HepG2 (cell line): ENCODE measurements at regions not wholly inside any gene's neighbourhood (a gene's known extent, or its start where the extent isn't known, plus 50 kb on each side); places are given as distances from the start of the nearest gene placed in this dataset.

Experiments used
- ATAC-seq: fragments of 200-7000 bp; cut with Tn5 transposase; 3 replicates; pipeline ENCODE4 v1.9.1; 2020; ENCODE audit warnings: mild to moderate bottlenecking, moderate library complexity
- BruUV-seq: library from RNA; stranded (reverse); fragments of 400-500 nt; replicated peaks from 2 replicates; lab custom pipeline; 2021; lab: Mats Ljungman, UMichigan
- CTCF ChIA-PET: fragments of 300-600 bp; formaldehyde crosslinking; extraction: SDS; loops from one replicate; lab custom pipeline; 2021; ENCODE audit warnings: low total read pairs, inconsistent platforms, low intra/inter-chr PET ratio; lab: Yijun Ruan, JAX
- POLR2A ChIA-PET: fragments of 350-600 bp; sonication (Branson Sonifier 250); formaldehyde crosslinking; loops from one replicate; lab custom pipeline; 2020; ENCODE audit warnings: antibody characterized with exemption, inconsistent platforms; lab: Yijun Ruan, JAX
- DNase-seq: peaks from one replicate; pipeline ENCODE4 v3.0.0-alpha.2; 2015; ENCODE audit warnings: low spot score
- FAIRE-seq: peaks from 3 replicates; lab custom pipeline; 2011; peaks lifted over from hg19 to GRCh38; lab: Jason Lieb, UNC
- H2AFZ ChIP-seq: one replicate; pipeline ENCODE4 v1.6.1; 2011; ENCODE audit warnings: low read length, inconsistent platforms
- H3K27ac ChIP-seq: fragments of 300-600 bp; 3 replicates; pipeline ENCODE4 v1.8.0; 2011; ENCODE audit warnings: mixed run types, mild to moderate bottlenecking, mixed read lengths, low read length, inconsistent platforms; ENCODE audit not compliant: insufficient read depth; ENCODE audit errors: extremely low read length
- H3K27me3 ChIP-seq, 2 experiments: fragments of 200-600 bp in 1 of 2; 2 replicates in 1 of 2; 3 replicates in 1 of 2; pipeline versions ENCODE4 v1.6.0 to v1.8.0; 2011; ENCODE audit warnings: low read length in 2 of 2, mild to moderate bottlenecking in 2 of 2, moderate library complexity in 2 of 2, inconsistent platforms in 1 of 2; ENCODE audit not compliant: insufficient read depth in 2 of 2, control insufficient read depth in 1 of 2
- H3K36me3 ChIP-seq, 2 experiments: fragments of 200-600 bp in 1 of 2; replicated peaks in 1 of 2; 2 replicates in 1 of 2; 3 replicates in 1 of 2; pipeline versions ENCODE4 v1.5.1 to v1.8.0; 2011; ENCODE audit warnings: low read length in 2 of 2, inconsistent platforms in 1 of 2; ENCODE audit not compliant: insufficient read depth in 2 of 2, control insufficient read depth in 1 of 2
- H3K4me1 ChIP-seq: 2 replicates; pipeline ENCODE4 v1.5.1; 2012; ENCODE audit warnings: low read length, inconsistent platforms; ENCODE audit not compliant: insufficient read depth
- H3K4me2 ChIP-seq: 2 replicates; pipeline ENCODE4 v1.6.0; 2011; ENCODE audit warnings: low read depth, low read length, inconsistent platforms
- H3K4me3 ChIP-seq, 3 experiments: fragments of 200-600 bp in 1 of 3; sonication (generic), shearing (Covaris generic) in 1 of 3; replicated peaks in 1 of 3; 2 replicates each; pipeline ENCODE4 v1.5.1; 2011 to 2016; ENCODE audit warnings: low read length in 3 of 3, inconsistent platforms in 2 of 3, low read depth in 2 of 3, mild to moderate bottlenecking in 2 of 3, control low read depth in 1 of 3, mixed read lengths in 1 of 3; ENCODE audit not compliant: insufficient read depth in 1 of 3
- H3K79me2 ChIP-seq: one replicate; pipeline ENCODE4 v1.6.1; 2011; ENCODE audit warnings: low read length, inconsistent platforms; ENCODE audit not compliant: insufficient read depth
- H3K9ac ChIP-seq: 2 replicates; pipeline ENCODE4 v1.6.0; 2011; ENCODE audit warnings: mild to moderate bottlenecking, low read depth, low read length, inconsistent platforms; ENCODE audit not compliant: insufficient read depth
- H3K9me3 ChIP-seq: 2 replicates; pipeline ENCODE4 v1.5.1; 2012; ENCODE audit warnings: mild to moderate bottlenecking, low read length
- H4K20me1 ChIP-seq: 2 replicates; pipeline ENCODE4 v1.6.0; 2011; ENCODE audit warnings: inconsistent platforms, mild to moderate bottlenecking, low read length, moderate library complexity; ENCODE audit not compliant: insufficient read depth
- DMAP1 ChIP-seq: IDR thresholded peaks from 2 replicates; pipeline ENCODE4 v1.6.1; 2016
- GTF3A ChIP-seq: sonication (generic); formaldehyde crosslinking; conservative IDR thresholded peaks from 2 replicates; pipeline ENCODE4 v1.4.0; 2020; ENCODE audit warnings: mild to moderate bottlenecking, missing genetic modification reagents
- HNRNPL ChIP-seq: fragments of 200-400 bp; formaldehyde crosslinking; IDR thresholded peaks from 2 replicates; pipeline ENCODE4 v1.6.1; 2017; ENCODE audit warnings: mild to moderate bottlenecking, low read depth, low read length
- KAT7 ChIP-seq: IDR thresholded peaks from 2 replicates; pipeline ENCODE4 v1.6.1; 2018; ENCODE audit warnings: borderline replicate concordance, missing compliant biosample characterization
- KMT2A ChIP-seq: sonication (generic); formaldehyde crosslinking; IDR thresholded peaks from 2 replicates; pipeline ENCODE4 v1.4.0; 2020; ENCODE audit warnings: missing genetic modification reagents
- MED1 ChIP-seq: sonication (generic); formaldehyde crosslinking; IDR thresholded peaks from 2 replicates; pipeline ENCODE4 v1.4.0; 2020; ENCODE audit warnings: missing genetic modification reagents
- POLR2A ChIP-seq, 2 experiments: IDR thresholded peaks; 2 replicates each; pipeline ENCODE4 v1.6.1; 2011; ENCODE audit warnings: low read depth in 2 of 2, low read length in 2 of 2, mild to moderate bottlenecking in 1 of 2, moderate library complexity in 1 of 2; ENCODE audit not compliant: insufficient read depth in 1 of 2
- SRSF4 ChIP-seq: fragments of 200-400 bp; formaldehyde crosslinking; IDR thresholded peaks from one replicate; pipeline ENCODE4 v1.6.1; 2018; ENCODE audit warnings: mild to moderate bottlenecking, low read depth, low read length, moderate library complexity; ENCODE audit not compliant: poor library complexity, severe bottlenecking
- ZMYM2 ChIP-seq: sonication (generic); formaldehyde crosslinking; IDR thresholded peaks from 2 replicates; pipeline ENCODE4 v1.8.0; 2022; ENCODE audit warnings: mild to moderate bottlenecking, missing genetic modification reagents
- ZNF138 ChIP-seq: sonication (generic); formaldehyde crosslinking; IDR thresholded peaks from 2 replicates; pipeline ENCODE4 v1.5.0; 2020; ENCODE audit warnings: mild to moderate bottlenecking, low read depth, missing genetic modification reagents
- ZNF329 ChIP-seq: sonication (generic); formaldehyde crosslinking; IDR thresholded peaks from 2 replicates; pipeline ENCODE4 v1.9.0; 2021; ENCODE audit warnings: low read depth, mild to moderate bottlenecking, missing genetic modification reagents
- ZNF333 ChIP-seq: sonication (generic); formaldehyde crosslinking; IDR thresholded peaks from 2 replicates; pipeline ENCODE4 v1.4.0; 2020; ENCODE audit warnings: mild to moderate bottlenecking, missing genetic modification reagents, borderline replicate concordance
- ZNF709 ChIP-seq: sonication (generic); formaldehyde crosslinking; IDR thresholded peaks from 2 replicates; pipeline ENCODE4 v1.5.0; 2020; ENCODE audit warnings: mild to moderate bottlenecking, missing genetic modification reagents
- ZNF891 ChIP-seq: sonication (generic); formaldehyde crosslinking; IDR thresholded peaks from 2 replicates; pipeline ENCODE4 v1.5.0; 2020; ENCODE audit warnings: mild to moderate bottlenecking, missing genetic modification reagents
- WGBS: methylation state at CpG from one replicate; pipeline ENCODE4 v1.1.6; 2017; ENCODE audit warnings: low lambda C conversion rate; 5-methylcytosine and 5-hydroxymethylcytosine counted together
- in situ Hi-C: cut with HindIII; loops from 2 replicates; pipeline ENCODE4 v1.10.0; 2017; ENCODE audit warnings: low pct_unique_long_range_greater_than_20kb; ENCODE audit not compliant: extremely low pct_ligation_motif_present
- intact Hi-C: fragments of 100-400 bp; cut with micrococcal nuclease; formaldehyde crosslinking; loops from one replicate; pipeline ENCODE4 v1.10.0; 2022; ENCODE audit not compliant: unreplicated experiment
- TF ChIP-seq, protein P1 (sequence below): sonication (generic); formaldehyde crosslinking; IDR thresholded peaks from 2 replicates; pipeline ENCODE4 v1.5.0; 2020; ENCODE audit warnings: mild to moderate bottlenecking, missing genetic modification reagents, borderline replicate concordance
- TF ChIP-seq, protein P2 (sequence below): sonication (generic); formaldehyde crosslinking; IDR thresholded peaks from 2 replicates; pipeline ENCODE4 v1.5.1; 2020; ENCODE audit warnings: mild to moderate bottlenecking, missing genetic modification reagents, moderate library complexity

DNA sequence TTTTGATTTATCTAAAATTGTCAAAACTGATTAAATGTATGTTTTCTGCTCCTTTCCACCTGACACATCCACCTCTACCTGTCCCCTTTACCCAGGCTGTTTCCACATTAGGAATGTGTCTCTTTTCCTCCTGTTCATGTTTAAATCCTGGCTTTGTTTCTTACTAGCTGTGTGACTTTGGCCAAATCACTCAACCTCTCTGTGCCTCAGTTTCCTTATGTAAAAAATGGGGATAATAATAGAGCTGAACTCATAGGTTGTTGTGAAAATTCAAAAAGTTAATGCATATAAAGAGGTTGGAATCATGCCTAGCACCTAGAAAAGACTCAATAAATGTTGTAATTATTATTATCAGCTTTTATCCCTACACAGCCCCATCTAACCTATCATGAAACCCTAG, 136.8 kb downstream of the NXPE2 start:
- Histone ChIP-seq H3K4me1 (no peaks in the 10 kb centered on the region), H3K27me3 (peaks cover 0 to 11% of the 10 kb centered on the region in 2 experiments; a peak in 1 of 5 replicates), H3K4me3 (no peak overlapping the region), H3K9me3 (no peaks in the 10 kb centered on the region), H3K9ac (no peak overlapping the region), H4K20me1 (no peaks in the 10 kb centered on the region), H3K79me2 (no peaks in the 10 kb centered on the region), H2AFZ (no peak overlapping the region), H3K27ac (no peak overlapping the region), H3K4me2 (no peak overlapping the region), H3K36me3 (no peaks in the 10 kb centered on the region)
- DNase-seq = no peak
- BruUV-seq = no TSS peak
- ChIA-PET POLR2A (no interaction called here), CTCF (no interaction called here)
- ATAC-seq = no peak
- in situ Hi-C loops (no loop called here), intact Hi-C loops (no loop called here)
- no peak for TF ChIP-seq MED1
- no peak for FAIRE-seq

DNA sequence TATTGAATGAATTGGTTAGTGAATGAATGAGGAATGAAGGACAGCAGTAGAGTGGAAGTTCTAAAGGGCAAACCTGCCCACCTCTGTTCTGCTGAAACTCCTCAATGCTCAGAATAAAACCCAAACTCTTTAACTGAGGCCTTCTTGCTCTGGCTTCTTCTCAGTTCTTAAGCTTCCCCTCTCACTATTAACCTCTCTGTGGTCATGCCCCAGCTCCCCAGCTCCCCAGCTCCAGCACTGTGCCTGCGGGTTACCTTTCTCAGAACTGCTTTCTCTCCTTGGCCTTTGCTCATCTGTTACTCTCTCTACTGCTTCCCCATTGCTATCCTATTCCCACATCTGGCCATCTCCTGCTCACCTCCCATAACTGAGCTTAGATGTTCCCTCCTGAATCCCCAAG, 137.4 kb downstream of the NXPE2 start:
- Histone ChIP-seq H2AFZ (no peak overlapping the region), H3K79me2 (no peaks in the 10 kb centered on the region), H3K4me2 (no peak overlapping the region), H4K20me1 (no peaks in the 10 kb centered on the region), H3K4me1 (no peaks in the 10 kb centered on the region), H3K4me3 (no peak overlapping the region), H3K9me3 (no peaks in the 10 kb centered on the region), H3K36me3 (no peaks in the 10 kb centered on the region), H3K27me3 (peaks cover 2 to 16% of the 10 kb centered on the region in 2 experiments; a peak in 2 of 5 replicates), H3K9ac (no peak overlapping the region), H3K27ac (no peak overlapping the region)
- BruUV-seq = no TSS peak
- no peak for FAIRE-seq
- ATAC-seq = no peak
- WGBS = 0% methylated on average over 1 of the region's 1 CpG
- no peak for DNase-seq
- CTCF ChIA-PET = no interaction called here
- POLR2A ChIA-PET = no interaction called here
- intact Hi-C loops (no loop called here), in situ Hi-C loops (no loop called here)
- TF ChIP-seq, protein P1, sequence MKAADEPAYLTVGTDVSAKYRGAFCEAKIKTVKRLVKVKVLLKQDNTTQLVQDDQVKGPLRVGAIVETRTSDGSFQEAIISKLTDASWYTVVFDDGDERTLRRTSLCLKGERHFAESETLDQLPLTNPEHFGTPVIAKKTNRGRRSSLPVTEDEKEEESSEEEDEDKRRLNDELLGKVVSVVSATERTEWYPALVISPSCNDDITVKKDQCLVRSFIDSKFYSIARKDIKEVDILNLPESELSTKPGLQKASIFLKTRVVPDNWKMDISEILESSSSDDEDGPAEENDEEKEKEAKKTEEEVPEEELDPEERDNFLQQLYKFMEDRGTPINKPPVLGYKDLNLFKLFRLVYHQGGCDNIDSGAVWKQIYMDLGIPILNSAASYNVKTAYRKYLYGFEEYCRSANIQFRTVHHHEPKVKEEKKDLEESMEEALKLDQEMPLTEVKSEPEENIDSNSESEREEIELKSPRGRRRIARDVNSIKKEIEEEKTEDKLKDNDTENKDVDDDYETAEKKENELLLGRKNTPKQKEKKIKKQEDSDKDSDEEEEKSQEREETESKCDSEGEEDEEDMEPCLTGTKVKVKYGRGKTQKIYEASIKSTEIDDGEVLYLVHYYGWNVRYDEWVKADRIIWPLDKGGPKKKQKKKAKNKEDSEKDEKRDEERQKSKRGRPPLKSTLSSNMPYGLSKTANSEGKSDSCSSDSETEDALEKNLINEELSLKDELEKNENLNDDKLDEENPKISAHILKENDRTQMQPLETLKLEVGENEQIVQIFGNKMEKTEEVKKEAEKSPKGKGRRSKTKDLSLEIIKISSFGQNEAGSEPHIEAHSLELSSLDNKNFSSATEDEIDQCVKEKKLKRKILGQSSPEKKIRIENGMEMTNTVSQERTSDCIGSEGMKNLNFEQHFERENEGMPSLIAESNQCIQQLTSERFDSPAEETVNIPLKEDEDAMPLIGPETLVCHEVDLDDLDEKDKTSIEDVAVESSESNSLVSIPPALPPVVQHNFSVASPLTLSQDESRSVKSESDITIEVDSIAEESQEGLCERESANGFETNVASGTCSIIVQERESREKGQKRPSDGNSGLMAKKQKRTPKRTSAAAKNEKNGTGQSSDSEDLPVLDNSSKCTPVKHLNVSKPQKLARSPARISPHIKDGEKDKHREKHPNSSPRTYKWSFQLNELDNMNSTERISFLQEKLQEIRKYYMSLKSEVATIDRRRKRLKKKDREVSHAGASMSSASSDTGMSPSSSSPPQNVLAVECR (CRISPR knock-in tag) = no peak
- TF ChIP-seq KAT7 (CRISPR knock-in tag) = no peak
- no peak for TF ChIP-seq SRSF4
- no peak for TF ChIP-seq HNRNPL
- TF ChIP-seq POLR2A (IDR thresholded peaks at IDR 0.05; ENCODE audit: insufficient read depth in 1 of 2, low read depth in 2 of 2, low read length in 2 of 2) = no peak
- TF ChIP-seq KMT2A (CRISPR knock-in tag) = no peak
- TF ChIP-seq ZMYM2 = no peak
- no peak for TF ChIP-seq ZNF891 (CRISPR knock-in tag)
- TF ChIP-seq ZNF138 (CRISPR knock-in tag) = no peak
- TF ChIP-seq DMAP1 (CRISPR knock-in tag) = no peak
- TF ChIP-seq, protein P2, sequence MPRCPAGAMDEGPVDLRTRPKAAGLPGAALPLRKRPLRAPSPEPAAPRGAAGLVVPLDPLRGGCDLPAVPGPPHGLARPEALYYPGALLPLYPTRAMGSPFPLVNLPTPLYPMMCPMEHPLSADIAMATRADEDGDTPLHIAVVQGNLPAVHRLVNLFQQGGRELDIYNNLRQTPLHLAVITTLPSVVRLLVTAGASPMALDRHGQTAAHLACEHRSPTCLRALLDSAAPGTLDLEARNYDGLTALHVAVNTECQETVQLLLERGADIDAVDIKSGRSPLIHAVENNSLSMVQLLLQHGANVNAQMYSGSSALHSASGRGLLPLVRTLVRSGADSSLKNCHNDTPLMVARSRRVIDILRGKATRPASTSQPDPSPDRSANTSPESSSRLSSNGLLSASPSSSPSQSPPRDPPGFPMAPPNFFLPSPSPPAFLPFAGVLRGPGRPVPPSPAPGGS = no peak
- TF ChIP-seq GTF3A (CRISPR knock-in tag) = no peak
- TF ChIP-seq ZNF333 = no peak
- no peak for TF ChIP-seq ZNF709
- no peak for TF ChIP-seq ZNF329 (CRISPR knock-in tag)
